MV-4-11 (cell line): ENCODE measurements at regions not wholly inside any gene's neighbourhood (a gene's known extent, or its start where the extent isn't known, plus 50 kb on each side); places are given as distances from the start of the nearest gene placed in this dataset.
"Not testable (repeated sequence)": the region's sequence is repeated elsewhere in the genome, so short reads cannot be mapped to it uniquely, and the experiment has no call there.

Experiments
- DNase-seq: peaks from one replicate; lab custom pipeline; 2025; lab: John Stamatoyannopoulos, UW

GRCh38 chr5:62155988-62156387, 150.0 kb upstream of the KIF2A start:
- DNase-seq, result no peak

- no peak for DNase-seq
Observed at GRCh38 chr5:62167561-62168057, 138.4 kb upstream of the KIF2A start.

GRCh38 chr5:62168506-62169281, 137.3 kb upstream of the KIF2A start:
- DNase-seq, result no peak

GRCh38 chr5:62178258-62178657, 127.7 kb upstream of the KIF2A start:
- DNase-seq, result no peak

GRCh38 chr5:62182802-62183201, 123.2 kb upstream of the KIF2A start:
- no peak for DNase-seq

GRCh38 chr5:62183727-62184126, 122.3 kb upstream of the KIF2A start:
- DNase-seq, result no peak

- no peak for DNase-seq
Observed at GRCh38 chr5:62184444-62184843, 121.6 kb upstream of the KIF2A start.

- no peak for DNase-seq
Observed at GRCh38 chr5:62190173-62190572, 115.8 kb upstream of the KIF2A start.

- DNase-seq, result no peak
Observed at GRCh38 chr5:62190931-62191330, 115.1 kb upstream of the KIF2A start.

- no peak for DNase-seq
Observed at GRCh38 chr5:62192958-62193357, 113.0 kb upstream of the KIF2A start.

- not testable (repeated sequence) for DNase-seq
Observed at GRCh38 chr5:62196532-62196931, 109.5 kb upstream of the KIF2A start.

- no peak for DNase-seq
Observed at GRCh38 chr5:62197697-62198096, 108.3 kb upstream of the KIF2A start.

- DNase-seq, result no peak
Observed at GRCh38 chr5:62198421-62198820, 107.6 kb upstream of the KIF2A start.

GRCh38 chr5:62199792-62200716, 106.0 kb upstream of the KIF2A start:
- DNase-seq, result peak; percentile 56

- no peak for DNase-seq
Observed at GRCh38 chr5:62206150-62206829, 99.7 kb upstream of the KIF2A start.

- no peak for DNase-seq
Observed at GRCh38 chr5:62208218-62208852, 97.7 kb upstream of the KIF2A start.

- no peak for DNase-seq
Observed at GRCh38 chr5:62211405-62211804, 94.6 kb upstream of the KIF2A start.

- DNase-seq, result no peak
Observed at GRCh38 chr5:62212648-62213047, 93.4 kb upstream of the KIF2A start.

GRCh38 chr5:62214701-62215100, 91.3 kb upstream of the KIF2A start:
- DNase-seq, result no peak

- not testable (repeated sequence) for DNase-seq
Observed at GRCh38 chr5:62216603-62217002, 89.4 kb upstream of the KIF2A start.

GRCh38 chr5:62217095-62217494, 88.9 kb upstream of the KIF2A start:
- DNase-seq, result not testable (repeated sequence)

- not testable (repeated sequence) for DNase-seq
Observed at GRCh38 chr5:62218860-62219259, 87.1 kb upstream of the KIF2A start.
